ENCODE measurements at regions not wholly inside any gene's neighbourhood (a gene's known extent, or its start where the extent isn't known, plus 50 kb on each side); places are given as distances from the start of the nearest gene placed in this dataset.

DNA sequence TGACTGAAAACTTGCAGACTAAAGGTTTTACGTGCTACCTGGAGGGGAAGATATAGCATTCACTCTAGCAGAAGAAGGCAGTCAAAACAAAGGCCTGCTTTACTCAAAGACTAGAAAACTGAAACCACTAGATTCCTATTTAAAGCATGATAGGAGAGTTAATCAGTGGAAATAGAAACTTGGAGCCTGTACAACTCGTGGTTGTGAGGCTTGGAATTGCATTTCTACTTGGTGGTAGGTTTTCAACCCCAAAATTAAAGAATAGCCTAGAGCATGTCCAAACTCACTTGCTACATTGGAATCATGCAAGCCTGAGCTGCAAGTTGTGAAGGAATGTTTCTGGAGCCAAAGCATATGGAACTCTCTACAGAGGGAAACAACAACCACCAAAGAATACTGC lies 1526.4 kb upstream of the NUDT12 start:
- H3F3A ChIP-seq (replicated peaks; ENCODE audit: insufficient read depth), result no peaks in the 10 kb centered on the region
- no peaks in the 10 kb centered on the region for H3K27me3 ChIP-seq (ENCODE audit: insufficient read depth)
- no peak overlapping the region for H3K9ac ChIP-seq
- no peak for TF ChIP-seq MXI1 (IDR thresholded peaks at IDR 0.05; ENCODE audit: low read depth, low read length)
- no peak for TF ChIP-seq REST (IDR thresholded peaks at IDR 0.05; ENCODE audit: low read depth, low read length)
- no peak for DNase-seq
- POLR2A ChIA-PET, result no interaction called here
- H3K9me2 ChIP-seq, result 0 out of 2 replicates have a peak, but pooled peaks cover 2% of the 10 kb centered on the region
- no peak overlapping the region for H3K4me3 ChIP-seq (ENCODE audit: low read depth in 2 of 2, low read length in 1 of 2)
- CTCF ChIA-PET, result no interaction called here
- no peak overlapping the region for H2AFZ ChIP-seq (ENCODE audit: low read depth)
- 38% methylated on average over 2 of the region's 2 CpGs for WGBS (ENCODE audit: low lambda C conversion rate)
- no peak overlapping the region for H3K4me2 ChIP-seq
- H4K20me1 ChIP-seq (ENCODE audit: insufficient read depth), result no peaks in the 10 kb centered on the region
- no peak overlapping the region for H3K27ac ChIP-seq (ENCODE audit: low read depth in 2 of 2, low read length in 1 of 2)
- no peaks in the 10 kb centered on the region for H3K36me3 ChIP-seq (replicated peaks in 1 of 2; ENCODE audit: control insufficient read depth in 1 of 2, insufficient read depth in 2 of 2, low read length in 1 of 2)
- H3K4me1 ChIP-seq (ENCODE audit: control insufficient read depth in 1 of 2, insufficient read depth in 2 of 2, low read depth in 1 of 2, low read length in 1 of 2), result no peaks in the 10 kb centered on the region
- peaks cover 7% of the 10 kb centered on the region; the same call in 1 of the 2 replicates for H3K9me3 ChIP-seq
- H3K79me2 ChIP-seq (ENCODE audit: insufficient read depth), result no peaks in the 10 kb centered on the region

DNA sequence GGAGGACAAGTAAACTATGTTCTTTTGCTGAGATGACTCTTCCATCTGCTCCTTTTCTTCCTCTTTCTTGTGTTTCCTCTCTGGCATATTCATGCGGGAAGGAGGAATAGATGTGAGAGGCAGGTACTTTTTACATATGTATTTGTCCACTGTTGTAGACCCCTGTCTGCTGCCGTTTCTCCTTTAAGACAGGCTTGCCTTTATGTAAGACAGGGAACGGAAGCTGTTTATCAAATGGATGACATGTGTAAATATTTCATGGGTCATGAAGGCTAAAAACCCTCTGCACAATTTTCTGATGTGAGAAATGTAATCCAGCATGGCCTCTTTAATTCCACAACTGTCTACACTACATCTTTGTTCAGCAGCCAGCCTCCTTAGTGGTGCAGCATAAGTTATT lies 1525.5 kb upstream of the NUDT12 start:
- peaks cover 4% of the 10 kb centered on the region; the same call in 1 of the 2 replicates for H3K9me3 ChIP-seq
- H3K9me2 ChIP-seq, result 0 out of 2 replicates have a peak, but pooled peaks cover under 1% of the 10 kb centered on the region
- no peaks in the 10 kb centered on the region for H4K20me1 ChIP-seq (ENCODE audit: insufficient read depth)
- H3K9ac ChIP-seq, result no peak overlapping the region
- no peaks in the 10 kb centered on the region for H3K27me3 ChIP-seq (ENCODE audit: insufficient read depth)
- ChIA-PET CTCF (no interaction called here), POLR2A (interaction anchor here (0.6 kb wide), 1 partner anchor 132 kb away, joined by 3 read pairs; no protein-coding TSS in a partner anchor)
- no peak overlapping the region for H3K4me3 ChIP-seq (ENCODE audit: low read depth in 2 of 2, low read length in 1 of 2)
- WGBS (ENCODE audit: low lambda C conversion rate), result 72% methylated on average over 3 of the region's 3 CpGs
- no peaks in the 10 kb centered on the region for H3K36me3 ChIP-seq (replicated peaks in 1 of 2; ENCODE audit: control insufficient read depth in 1 of 2, insufficient read depth in 2 of 2, low read length in 1 of 2)
- no peaks in the 10 kb centered on the region for H3K4me1 ChIP-seq (ENCODE audit: control insufficient read depth in 1 of 2, insufficient read depth in 2 of 2, low read depth in 1 of 2, low read length in 1 of 2)
- H3K79me2 ChIP-seq (ENCODE audit: insufficient read depth), result no peaks in the 10 kb centered on the region
- H3K4me2 ChIP-seq, result no peak overlapping the region
- TF ChIP-seq, protein P1, sequence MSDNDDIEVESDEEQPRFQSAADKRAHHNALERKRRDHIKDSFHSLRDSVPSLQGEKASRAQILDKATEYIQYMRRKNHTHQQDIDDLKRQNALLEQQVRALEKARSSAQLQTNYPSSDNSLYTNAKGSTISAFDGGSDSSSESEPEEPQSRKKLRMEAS (IDR thresholded peaks at IDR 0.05; ENCODE audit: low read depth), result no peak
- TF ChIP-seq EP300 (IDR thresholded peaks at IDR 0.05; ENCODE audit: borderline replicate concordance in 1 of 2, low read depth in 1 of 2, low read length in 1 of 2) (no peak), MEF2A (IDR thresholded peaks at IDR 0.05; ENCODE audit: borderline replicate concordance, low read depth) (no peak), ZBTB33 (IDR thresholded peaks at IDR 0.05; ENCODE audit: borderline replicate concordance, low read depth) (no peak), JUND (IDR thresholded peaks at IDR 0.05) (no peak), EZH2phosphoT487 (IDR thresholded peaks at IDR 0.05; ENCODE audit: borderline replicate concordance, low read depth) (no peak), NFIC (IDR thresholded peaks at IDR 0.05; ENCODE audit: borderline replicate concordance) (no peak), YY1 (IDR thresholded peaks at IDR 0.05; ENCODE audit: low read depth) (no peak), FOXM1 (IDR thresholded peaks at IDR 0.05; ENCODE audit: low read depth) (no peak), RCOR1 (IDR thresholded peaks at IDR 0.05; ENCODE audit: low read length) (no peak), TCF12 (IDR thresholded peaks at IDR 0.05) (no peak)
- TF ChIP-seq, protein P2, sequence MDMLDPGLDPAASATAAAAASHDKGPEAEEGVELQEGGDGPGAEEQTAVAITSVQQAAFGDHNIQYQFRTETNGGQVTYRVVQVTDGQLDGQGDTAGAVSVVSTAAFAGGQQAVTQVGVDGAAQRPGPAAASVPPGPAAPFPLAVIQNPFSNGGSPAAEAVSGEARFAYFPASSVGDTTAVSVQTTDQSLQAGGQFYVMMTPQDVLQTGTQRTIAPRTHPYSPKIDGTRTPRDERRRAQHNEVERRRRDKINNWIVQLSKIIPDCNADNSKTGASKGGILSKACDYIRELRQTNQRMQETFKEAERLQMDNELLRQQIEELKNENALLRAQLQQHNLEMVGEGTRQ (IDR thresholded peaks at IDR 0.05; ENCODE audit: borderline replicate concordance, low read depth, low read length), result no peak
- H3K27ac ChIP-seq (ENCODE audit: low read depth in 2 of 2, low read length in 1 of 2), result no peak overlapping the region
- no peak for DNase-seq
- no peaks in the 10 kb centered on the region for H3F3A ChIP-seq (replicated peaks; ENCODE audit: insufficient read depth)
- no peak overlapping the region for H2AFZ ChIP-seq (ENCODE audit: low read depth)
